NT2/D1 (cell line): ENCODE measurements at regions not wholly inside any gene's neighbourhood (a gene's known extent, or its start where the extent isn't known, plus 50 kb on each side); places are given as distances from the start of the nearest gene placed in this dataset.

Experiments
- SUZ12 ChIP-seq: IDR thresholded peaks from 2 replicates; pipeline ENCODE4 v1.6.1; 2011; ENCODE audit not compliant: insufficient read length, insufficient read depth; ENCODE audit errors: extremely low read depth
- ZNF274 ChIP-seq: IDR thresholded peaks from 2 replicates; pipeline ENCODE4 v1.6.1; 2011; ENCODE audit warnings: mild to moderate bottlenecking, low read depth, low read length

GRCh38 chr16:65659758-65660157 is 537.9 kb upstream of the CDH11 start:
- no peak for TF ChIP-seq ZNF274
- TF ChIP-seq SUZ12, result no peak
